ENCODE measurements at regions not wholly inside any gene's neighbourhood (a gene's known extent, or its start where the extent isn't known, plus 50 kb on each side); places are given as distances from the start of the nearest gene placed in this dataset.

GRCh38 chr2:146239392-146240135 lies 1605.3 kb upstream of the ACVR2A start:
- TF ChIP-seq JUND (IDR thresholded peaks at IDR 0.05) = no peak
- no peak for TF ChIP-seq EZH2phosphoT487 (IDR thresholded peaks at IDR 0.05; ENCODE audit: borderline replicate concordance)
- no peak for TF ChIP-seq POLR2A (IDR thresholded peaks at IDR 0.05; ENCODE audit: borderline replicate concordance, extremely low read depth, insufficient read depth, insufficient read length)
- no peak for TF ChIP-seq ZFX (IDR thresholded peaks at IDR 0.05)
- TF ChIP-seq CTCF (IDR thresholded peaks at IDR 0.05 in 2 of 3, conservative IDR thresholded peaks at IDR 0.05 in 1 of 3; ENCODE audit: borderline replicate concordance in 1 of 3, insufficient read depth in 1 of 3, low read depth in 2 of 3, low read length in 2 of 3) = no peak
- TF ChIP-seq MAX (IDR thresholded peaks at IDR 0.05) = no peak
- TF ChIP-seq CBX3 (IDR thresholded peaks at IDR 0.05; ENCODE audit: low read depth) = no peak
